Lower lobe of right lung (tissue), 2 donors: ENCODE measurements at regions not wholly inside any gene's neighbourhood (a gene's known extent, or its start where the extent isn't known, plus 50 kb on each side); places are given as distances from the start of the nearest gene placed in this dataset.

Experiments
- ATAC-seq, 2 donors: fragments of 200-7000 bp; cut with Tn5 transposase; one replicate each; pipeline ENCODE4 v1.9.1; 2020 to 2022; ENCODE audit warnings: mild to moderate bottlenecking in 2 of 2, moderate library complexity in 2 of 2
- DNase-seq: peaks from one replicate; pipeline ENCODE4 v3.0.0-alpha.2; 2020
- H3K27ac ChIP-seq: fragments of 200-600 bp; one replicate; pipeline ENCODE4 v1.8.0; 2022
- H3K27me3 ChIP-seq: fragments of 200-600 bp; one replicate; pipeline ENCODE4 v1.8.0; 2022; ENCODE audit warnings: low read depth
- H3K36me3 ChIP-seq: fragments of 200-600 bp; one replicate; pipeline ENCODE4 v1.8.0; 2022; ENCODE audit warnings: mild to moderate bottlenecking
- H3K4me1 ChIP-seq: fragments of 200-600 bp; one replicate; pipeline ENCODE4 v1.8.0; 2022
- H3K4me3 ChIP-seq: fragments of 200-600 bp; one replicate; pipeline ENCODE4 v1.8.0; 2022; ENCODE audit warnings: mild to moderate bottlenecking
- H3K9me3 ChIP-seq: fragments of 200-600 bp; one replicate; pipeline ENCODE4 v1.8.0; 2022
- intact Hi-C: fragments of 100-400 bp; cut with DNase I; formaldehyde crosslinking; loops from one replicate; pipeline ENCODE4 v1.11.0; 2022
- TF ChIP-seq, protein P1 (sequence below): fragments of 200-600 bp; IDR thresholded peaks from one replicate; pipeline ENCODE4 v1.8.0; 2022; ENCODE audit warnings: antibody characterized with exemption, mild to moderate bottlenecking
- donor health status: DM: no; HTN: yes; CAD: no; lungs with severe emphysema.

DNA sequence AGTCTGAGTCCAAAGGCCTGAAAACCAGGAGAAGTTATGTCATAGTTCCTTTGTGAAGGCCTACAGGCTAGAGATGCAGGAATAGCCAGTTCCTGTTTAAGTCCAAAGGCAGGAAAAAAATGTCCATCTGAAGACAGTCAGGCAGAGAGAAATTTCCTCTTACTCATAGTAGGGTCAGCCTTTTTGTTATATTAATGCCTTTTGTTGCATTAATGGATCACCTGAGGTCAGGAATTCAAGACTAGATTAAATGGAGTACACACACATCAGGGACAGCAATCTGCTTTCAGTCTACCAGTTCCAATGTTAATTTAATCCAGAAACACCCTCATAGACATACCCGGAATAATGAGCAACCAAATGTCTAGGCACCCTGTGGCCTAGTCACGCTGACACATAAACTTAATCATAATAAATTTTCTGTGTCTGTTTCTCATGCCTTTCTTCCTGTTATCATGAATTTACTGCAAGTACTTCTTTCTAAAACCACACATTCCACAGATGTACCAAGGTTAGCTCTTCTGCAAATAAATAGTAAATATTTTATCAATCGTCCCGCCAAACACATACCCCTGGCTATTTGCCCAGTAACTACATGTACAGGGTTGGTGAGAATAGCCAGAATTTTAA, 703.9 kb downstream of the EFNA5 start:
- Histone ChIP-seq H3K9me3 (no peaks in the 10 kb centered on the region), H3K4me1 (no peaks in the 10 kb centered on the region), H3K27ac (no peak overlapping the region), H3K4me3 (no peak overlapping the region), H3K36me3 (no peaks in the 10 kb centered on the region), H3K27me3 (no peaks in the 10 kb centered on the region)
- ATAC-seq: no peak
- no peak for DNase-seq
- TF ChIP-seq, protein P1, sequence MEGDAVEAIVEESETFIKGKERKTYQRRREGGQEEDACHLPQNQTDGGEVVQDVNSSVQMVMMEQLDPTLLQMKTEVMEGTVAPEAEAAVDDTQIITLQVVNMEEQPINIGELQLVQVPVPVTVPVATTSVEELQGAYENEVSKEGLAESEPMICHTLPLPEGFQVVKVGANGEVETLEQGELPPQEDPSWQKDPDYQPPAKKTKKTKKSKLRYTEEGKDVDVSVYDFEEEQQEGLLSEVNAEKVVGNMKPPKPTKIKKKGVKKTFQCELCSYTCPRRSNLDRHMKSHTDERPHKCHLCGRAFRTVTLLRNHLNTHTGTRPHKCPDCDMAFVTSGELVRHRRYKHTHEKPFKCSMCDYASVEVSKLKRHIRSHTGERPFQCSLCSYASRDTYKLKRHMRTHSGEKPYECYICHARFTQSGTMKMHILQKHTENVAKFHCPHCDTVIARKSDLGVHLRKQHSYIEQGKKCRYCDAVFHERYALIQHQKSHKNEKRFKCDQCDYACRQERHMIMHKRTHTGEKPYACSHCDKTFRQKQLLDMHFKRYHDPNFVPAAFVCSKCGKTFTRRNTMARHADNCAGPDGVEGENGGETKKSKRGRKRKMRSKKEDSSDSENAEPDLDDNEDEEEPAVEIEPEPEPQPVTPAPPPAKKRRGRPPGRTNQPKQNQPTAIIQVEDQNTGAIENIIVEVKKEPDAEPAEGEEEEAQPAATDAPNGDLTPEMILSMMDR: no peak
- intact Hi-C loops: no loop called here

DNA sequence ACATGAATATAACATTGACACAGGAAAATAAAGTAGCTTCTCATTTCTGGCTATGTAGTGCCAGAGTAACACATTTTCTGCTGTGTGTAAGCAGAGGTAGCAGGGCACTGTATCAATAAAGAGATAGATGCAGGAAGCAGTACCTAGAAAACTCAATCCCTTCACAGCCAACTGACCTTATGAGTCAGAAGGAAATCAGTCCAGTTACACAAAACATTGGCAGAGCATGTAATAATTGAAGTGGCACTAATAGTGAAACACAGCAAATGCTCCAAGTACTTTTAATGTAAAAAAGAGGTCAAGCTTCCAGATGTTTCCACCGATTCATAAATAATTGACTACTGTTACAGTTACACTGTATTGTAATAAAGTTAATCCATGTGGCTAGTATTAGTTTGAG, 706.6 kb downstream of the EFNA5 start:
- intact Hi-C loops: no loop called here
- no peak overlapping the region for H3K4me3 ChIP-seq
- ATAC-seq: no peak

GRCh38 chr5:106963630-106964029, 707.1 kb downstream of the EFNA5 start:
- ATAC-seq (no peak), DNase-seq (no peak)
- Histone ChIP-seq H3K36me3 (no peaks in the 10 kb centered on the region), H3K27ac (no peak overlapping the region), H3K4me1 (no peaks in the 10 kb centered on the region), H3K27me3 (no peaks in the 10 kb centered on the region), H3K4me3 (no peak overlapping the region), H3K9me3 (no peaks in the 10 kb centered on the region)
- TF ChIP-seq, protein P1: no peak
- intact Hi-C loops: no loop called here

More for the DNA sequence above, 706.6 kb downstream of the EFNA5 start:
- no peaks in the 10 kb centered on the region for H3K36me3 ChIP-seq
- H3K27me3 ChIP-seq: no peaks in the 10 kb centered on the region
- H3K4me1 ChIP-seq: no peaks in the 10 kb centered on the region
- H3K9me3 ChIP-seq: no peaks in the 10 kb centered on the region
- no peak overlapping the region for H3K27ac ChIP-seq
- TF ChIP-seq, protein P1: no peak
- no peak for DNase-seq

DNA sequence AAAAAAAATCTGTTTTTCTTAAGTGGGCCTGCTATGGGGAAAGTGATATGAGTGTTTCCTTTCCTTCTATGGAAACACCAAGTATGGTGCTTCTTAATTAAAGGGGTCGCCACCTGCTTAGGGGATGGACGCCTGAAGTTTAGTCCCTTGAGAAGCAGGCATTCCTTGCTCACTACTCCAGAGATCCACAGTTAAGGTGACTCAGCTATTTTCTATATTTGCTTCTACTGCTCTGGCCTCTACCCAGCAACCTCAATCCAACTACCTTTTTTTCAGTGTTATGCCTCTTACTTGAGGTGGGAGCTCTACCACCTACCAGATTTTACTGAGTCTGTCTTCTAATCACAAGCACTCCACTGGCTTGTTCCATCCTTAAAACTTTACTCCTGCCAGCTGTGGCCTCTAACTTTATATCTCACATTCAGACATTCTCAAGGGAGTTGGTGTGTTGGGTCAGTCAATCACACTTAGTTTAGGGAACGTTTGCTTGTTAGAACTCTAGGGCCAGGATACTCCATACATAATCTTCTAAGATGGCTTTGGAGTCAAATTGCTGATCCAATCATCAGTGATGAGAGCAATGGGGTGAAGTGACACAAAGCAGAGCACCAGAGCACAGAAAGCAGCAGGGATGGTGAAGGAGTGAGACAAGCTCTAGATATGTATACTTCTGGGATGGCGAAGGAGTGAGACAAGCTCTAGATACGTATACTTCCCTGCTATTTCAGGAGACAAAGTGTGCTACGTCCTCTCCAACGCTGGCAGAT, 708.1 kb downstream of the EFNA5 start:
- ATAC-seq: no peak
- H3K4me3 ChIP-seq: no peak overlapping the region
- no peaks in the 10 kb centered on the region for H3K27me3 ChIP-seq
- no peak overlapping the region for H3K27ac ChIP-seq
- H3K36me3 ChIP-seq: no peaks in the 10 kb centered on the region
- no peak for DNase-seq
- TF ChIP-seq, protein P1: no peak
- H3K9me3 ChIP-seq: no peaks in the 10 kb centered on the region
- intact Hi-C loops: no loop called here
- no peaks in the 10 kb centered on the region for H3K4me1 ChIP-seq

- TF ChIP-seq, protein P1: no peak
- Histone ChIP-seq H3K27me3 (no peaks in the 10 kb centered on the region), H3K27ac (no peak overlapping the region), H3K4me3 (no peak overlapping the region), H3K4me1 (no peaks in the 10 kb centered on the region), H3K36me3 (no peaks in the 10 kb centered on the region), H3K9me3 (no peaks in the 10 kb centered on the region)
- DNase-seq (no peak), ATAC-seq (no peak)
- intact Hi-C loops: no loop called here
These were observed 711.4 kb downstream of the EFNA5 start for GRCh38 chr5:106959387-106959786.
